HG03520 (cell line): ENCODE measurements at regions not wholly inside any gene's neighbourhood (a gene's known extent, or its start where the extent isn't known, plus 50 kb on each side); places are given as distances from the start of the nearest gene placed in this dataset.
"Not testable (repeated sequence)": the region's sequence is repeated elsewhere in the genome, so short reads cannot be mapped to it uniquely, and the experiment has no call there.

Experiments
- ATAC-seq: cut with Tn5 transposase; IDR thresholded peaks from one replicate; pipeline ENCODE4 v1.9.1; 2021; ENCODE audit warnings: mild to moderate bottlenecking, moderate library complexity; ENCODE audit not compliant: unreplicated experiment

- ATAC-seq = not testable (repeated sequence)
These were observed 108.6 kb upstream of the POMZP3 start for GRCh38 chr7:76735668-76736067.

- not testable (repeated sequence) for ATAC-seq
These were observed 101.5 kb upstream of the POMZP3 start for GRCh38 chr7:76728571-76728974.

- ATAC-seq = not testable (repeated sequence)
These were observed 96.8 kb upstream of the POMZP3 start for GRCh38 chr7:76723928-76724327.

DNA sequence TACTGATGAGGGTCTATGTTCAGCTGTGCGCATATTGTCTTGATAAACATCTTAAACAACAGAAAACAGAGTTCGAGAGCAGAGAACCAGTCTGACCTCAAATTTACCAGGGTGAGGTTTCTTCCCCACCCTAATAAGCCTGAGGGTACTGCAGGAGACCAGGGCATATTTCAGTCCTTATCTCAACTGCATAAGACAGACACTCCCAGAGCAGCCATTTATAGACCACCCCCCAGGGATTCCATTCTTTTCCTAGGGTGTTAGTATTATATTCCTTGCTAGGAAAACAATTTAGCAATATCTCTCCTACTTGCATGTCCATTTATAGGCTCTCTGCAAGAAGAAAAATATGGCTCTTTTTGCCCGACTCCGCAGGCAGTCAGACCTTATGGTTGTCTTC is 89.5 kb upstream of the POMZP3 start:
- ATAC-seq = not testable (repeated sequence)

DNA sequence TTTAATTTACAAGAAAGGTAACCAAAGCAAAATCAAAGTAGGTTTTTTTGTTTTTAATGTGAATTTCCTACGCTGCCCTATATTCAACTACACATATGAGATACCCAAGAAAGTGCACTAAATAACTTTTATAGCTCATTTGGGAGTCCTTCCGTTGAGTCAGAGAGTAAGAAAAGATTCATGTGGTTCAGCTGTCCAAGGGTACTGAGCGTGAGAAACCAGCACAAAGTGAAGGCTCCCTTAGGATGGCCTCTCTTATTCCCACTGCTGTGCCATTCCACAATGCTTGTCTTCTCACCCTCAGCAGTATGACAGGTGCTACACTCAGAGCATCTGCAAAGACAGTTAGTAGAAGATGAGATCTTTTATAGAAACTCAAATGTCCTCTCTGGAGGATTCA is 85.8 kb upstream of the POMZP3 start:
- not testable (repeated sequence) for ATAC-seq

- not testable (repeated sequence) for ATAC-seq
These were observed 84.6 kb upstream of the POMZP3 start for GRCh38 chr7:76711648-76712047.

GRCh38 chr7:76709703-76710102 is 82.6 kb upstream of the POMZP3 start:
- not testable (repeated sequence) for ATAC-seq

- ATAC-seq = not testable (repeated sequence)
These were observed 81.4 kb upstream of the POMZP3 start for GRCh38 chr7:76708446-76708845.

DNA sequence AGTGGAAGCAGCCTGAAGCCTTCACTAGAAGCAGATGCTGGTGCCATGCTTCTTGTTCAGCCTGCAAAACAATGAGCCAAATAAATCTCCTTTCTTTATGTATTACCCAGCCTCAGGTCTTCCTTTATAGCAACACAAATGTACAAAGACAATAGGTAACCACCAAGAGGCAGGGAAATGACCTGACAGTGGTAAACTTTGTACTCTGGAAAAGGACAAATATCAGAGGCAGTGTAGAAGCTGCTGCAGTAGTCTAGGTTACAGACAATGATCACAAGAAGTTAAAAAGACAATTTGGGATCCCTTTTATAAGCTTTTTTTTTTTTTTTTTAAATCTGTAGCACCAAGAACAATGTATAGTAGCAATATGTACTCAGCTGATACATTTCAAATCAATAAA is 76.7 kb upstream of the POMZP3 start:
- not testable (repeated sequence) for ATAC-seq

DNA sequence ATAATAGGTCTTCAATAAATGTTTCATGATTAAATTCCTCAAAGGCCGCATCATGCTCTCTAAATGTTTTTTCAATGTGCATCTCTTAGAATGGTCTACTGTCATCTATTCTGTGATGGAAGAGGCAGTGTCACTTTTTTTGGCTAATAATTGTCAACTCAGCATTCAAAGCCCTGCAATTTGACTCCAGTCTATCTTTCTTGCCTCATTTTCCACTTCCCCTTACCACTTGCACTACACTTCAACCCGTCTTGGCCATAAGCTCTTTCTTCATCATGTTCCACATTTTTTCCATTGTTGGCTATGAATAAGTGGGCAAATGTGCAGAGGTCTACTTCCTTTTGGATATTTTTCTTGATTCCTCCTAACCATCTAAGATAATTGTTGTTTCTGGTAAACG is 59.2 kb upstream of the POMZP3 start:
- ATAC-seq = not testable (repeated sequence)

DNA sequence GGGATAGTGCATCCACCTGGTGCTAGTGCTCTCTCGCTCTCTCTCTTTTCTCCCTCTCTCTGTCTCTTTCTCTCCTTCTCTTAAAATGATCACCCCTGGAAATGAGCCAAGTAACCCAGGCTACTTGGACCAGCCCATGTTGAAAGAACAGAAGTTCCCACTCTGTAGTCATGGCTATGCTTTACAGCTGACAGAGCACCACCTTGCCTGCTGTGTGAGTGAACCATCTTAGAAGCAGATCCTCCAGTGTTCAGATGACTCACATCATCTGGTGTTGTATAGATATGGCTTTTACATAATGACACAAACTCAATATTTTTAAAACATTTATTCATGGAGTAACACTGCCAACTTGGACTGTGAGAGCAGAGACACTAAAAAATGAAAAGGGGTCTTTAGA is 57.7 kb upstream of the POMZP3 start:
- ATAC-seq = not testable (repeated sequence)

DNA sequence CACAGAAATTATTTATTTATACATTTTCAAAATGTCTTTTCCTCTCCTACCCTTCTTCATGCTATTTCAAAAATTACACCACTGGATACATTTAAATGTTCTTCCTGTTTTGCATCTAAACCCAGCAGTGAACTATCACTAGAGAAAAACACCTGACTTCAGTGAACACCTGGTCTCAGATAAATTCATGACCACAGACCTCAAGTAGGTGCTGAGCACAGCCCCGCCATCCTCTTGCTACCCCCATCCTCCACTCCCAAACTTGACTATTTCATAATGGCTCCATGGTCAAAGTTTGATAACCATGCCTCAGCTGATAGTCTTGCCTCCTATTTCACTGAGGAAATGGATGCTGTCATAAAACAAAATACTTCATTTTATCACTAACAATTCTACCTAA is 56.6 kb upstream of the POMZP3 start:
- ATAC-seq = not testable (repeated sequence)

DNA sequence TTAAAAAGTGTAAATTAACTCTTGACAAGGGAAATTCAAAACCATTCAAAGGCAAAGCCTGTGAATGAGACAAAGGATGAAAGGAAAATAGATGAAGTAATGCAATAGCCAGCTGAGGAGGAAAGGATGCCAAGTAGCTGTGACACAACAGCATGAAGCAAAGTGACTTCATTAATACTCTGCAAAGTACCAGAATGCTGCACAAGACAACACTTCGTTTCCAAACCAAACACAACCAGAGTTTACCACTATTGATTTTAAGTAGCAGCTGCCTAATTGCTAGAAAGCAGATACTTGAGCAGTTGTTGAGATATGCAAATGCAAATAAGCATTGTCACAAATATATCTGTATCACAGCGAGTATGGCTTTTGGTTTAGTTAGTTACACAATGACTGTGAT is 54.7 kb upstream of the POMZP3 start:
- ATAC-seq = not testable (repeated sequence)

DNA sequence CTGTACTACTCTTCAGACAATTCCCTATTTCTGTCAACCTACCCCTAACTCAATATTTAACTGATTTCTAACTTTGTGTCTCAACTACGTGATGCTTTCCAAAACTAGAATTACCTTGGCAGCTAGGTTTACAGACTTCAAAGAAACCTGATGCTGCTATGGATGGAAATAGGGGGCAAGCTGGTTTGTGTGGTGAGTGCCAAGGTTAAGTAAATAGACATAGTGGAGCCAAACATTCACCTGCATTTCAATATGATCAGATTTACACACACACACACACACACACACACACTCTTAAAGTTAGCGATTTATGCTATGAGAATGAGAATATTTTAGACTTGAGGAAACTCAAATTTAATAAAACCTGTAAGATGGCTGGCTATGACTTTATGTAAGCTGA is 52.1 kb upstream of the POMZP3 start:
- not testable (repeated sequence) for ATAC-seq

DNA sequence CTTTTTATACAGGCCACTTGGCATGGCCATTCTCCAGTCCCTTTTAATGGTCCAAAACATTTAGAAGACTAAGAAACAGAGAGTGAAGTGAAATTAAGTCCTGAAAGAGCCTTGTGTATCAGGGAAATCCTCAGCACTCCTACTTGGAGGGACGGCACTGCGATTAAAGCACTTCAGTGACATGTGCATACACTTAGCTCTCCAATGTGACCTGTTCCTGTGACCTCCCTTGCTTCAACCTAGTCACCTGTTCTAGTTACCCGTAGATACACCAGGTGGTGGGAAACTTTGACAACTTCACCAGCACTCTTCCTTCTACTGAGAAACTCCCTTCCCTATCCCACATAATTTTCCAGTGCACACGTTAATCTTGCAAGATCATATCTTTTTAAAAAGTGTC is 51.4 kb upstream of the POMZP3 start:
- ATAC-seq = not testable (repeated sequence)

GRCh38 chr7:76676890-76677289 is 49.8 kb upstream of the POMZP3 start:
- not testable (repeated sequence) for ATAC-seq
